Retinal pigment epithelial cell (primary cell): ENCODE measurements at regions not wholly inside any gene's neighbourhood (a gene's known extent, or its start where the extent isn't known, plus 50 kb on each side); places are given as distances from the start of the nearest gene placed in this dataset.
"Not testable (repeated sequence)": the region's sequence is repeated elsewhere in the genome, so short reads cannot be mapped to it uniquely, and the experiment has no call there.

Source experiments
- DNase-seq: peaks from one replicate; pipeline ENCODE4 v3.0.0-alpha.2; 2010; ENCODE audit warnings: low read depth
- H3K4me3 ChIP-seq: 2 replicates; pipeline ENCODE4 v1.5.1; 2011; ENCODE audit warnings: mild to moderate bottlenecking, low read length, control low read depth, moderate library complexity
- TF ChIP-seq, protein P1 (sequence below): conservative IDR thresholded peaks from 2 replicates; pipeline ENCODE4 v1.5.1; 2011; ENCODE audit warnings: low read depth, low read length, control low read depth, inconsistent platforms

DNA sequence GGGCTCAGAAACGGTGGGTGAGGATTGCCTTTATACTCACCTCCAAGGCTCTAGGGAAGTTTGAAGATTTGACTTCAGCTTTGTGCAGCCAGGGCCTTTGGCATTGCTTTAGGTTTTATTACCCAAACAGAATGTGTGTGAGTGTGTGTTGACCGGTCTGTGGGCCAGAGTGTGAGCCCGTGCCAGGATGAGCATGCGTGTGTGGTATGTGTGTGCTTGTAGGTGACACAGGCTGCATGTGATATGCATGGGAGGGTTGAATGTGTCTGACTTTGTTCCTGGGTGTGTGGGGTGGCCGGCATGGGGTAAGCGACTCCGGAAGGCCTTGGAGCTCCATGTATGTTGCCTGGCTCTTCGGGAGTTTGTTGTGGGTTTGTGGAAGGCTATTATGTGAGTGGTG lies 160.5 kb downstream of the FOXD2 start:
- TF ChIP-seq, protein P1, sequence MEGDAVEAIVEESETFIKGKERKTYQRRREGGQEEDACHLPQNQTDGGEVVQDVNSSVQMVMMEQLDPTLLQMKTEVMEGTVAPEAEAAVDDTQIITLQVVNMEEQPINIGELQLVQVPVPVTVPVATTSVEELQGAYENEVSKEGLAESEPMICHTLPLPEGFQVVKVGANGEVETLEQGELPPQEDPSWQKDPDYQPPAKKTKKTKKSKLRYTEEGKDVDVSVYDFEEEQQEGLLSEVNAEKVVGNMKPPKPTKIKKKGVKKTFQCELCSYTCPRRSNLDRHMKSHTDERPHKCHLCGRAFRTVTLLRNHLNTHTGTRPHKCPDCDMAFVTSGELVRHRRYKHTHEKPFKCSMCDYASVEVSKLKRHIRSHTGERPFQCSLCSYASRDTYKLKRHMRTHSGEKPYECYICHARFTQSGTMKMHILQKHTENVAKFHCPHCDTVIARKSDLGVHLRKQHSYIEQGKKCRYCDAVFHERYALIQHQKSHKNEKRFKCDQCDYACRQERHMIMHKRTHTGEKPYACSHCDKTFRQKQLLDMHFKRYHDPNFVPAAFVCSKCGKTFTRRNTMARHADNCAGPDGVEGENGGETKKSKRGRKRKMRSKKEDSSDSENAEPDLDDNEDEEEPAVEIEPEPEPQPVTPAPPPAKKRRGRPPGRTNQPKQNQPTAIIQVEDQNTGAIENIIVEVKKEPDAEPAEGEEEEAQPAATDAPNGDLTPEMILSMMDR: no peak
- no peak overlapping the region for H3K4me3 ChIP-seq
- no peak for DNase-seq

DNA sequence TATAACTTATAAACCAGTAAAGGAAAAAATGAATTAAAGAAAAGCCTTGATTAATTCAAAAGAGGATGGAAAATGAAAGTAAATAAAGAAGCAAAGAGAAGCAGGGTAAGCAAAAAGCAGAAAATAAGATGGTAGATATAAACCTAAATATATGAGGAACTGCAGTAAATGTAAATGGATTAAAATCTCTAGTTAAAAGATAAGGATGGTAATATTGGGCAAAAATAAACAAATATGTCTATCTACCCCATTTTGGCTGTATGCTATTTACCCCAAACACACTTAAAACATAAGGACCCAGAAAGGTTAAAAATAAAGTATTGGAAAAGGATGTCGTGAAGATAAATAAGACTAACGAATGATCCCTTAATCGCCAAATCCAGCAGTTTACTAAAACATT lies 161.9 kb downstream of the FOXD2 start:
- no peak overlapping the region for H3K4me3 ChIP-seq
- TF ChIP-seq, protein P1: no peak
- DNase-seq: no peak

DNA sequence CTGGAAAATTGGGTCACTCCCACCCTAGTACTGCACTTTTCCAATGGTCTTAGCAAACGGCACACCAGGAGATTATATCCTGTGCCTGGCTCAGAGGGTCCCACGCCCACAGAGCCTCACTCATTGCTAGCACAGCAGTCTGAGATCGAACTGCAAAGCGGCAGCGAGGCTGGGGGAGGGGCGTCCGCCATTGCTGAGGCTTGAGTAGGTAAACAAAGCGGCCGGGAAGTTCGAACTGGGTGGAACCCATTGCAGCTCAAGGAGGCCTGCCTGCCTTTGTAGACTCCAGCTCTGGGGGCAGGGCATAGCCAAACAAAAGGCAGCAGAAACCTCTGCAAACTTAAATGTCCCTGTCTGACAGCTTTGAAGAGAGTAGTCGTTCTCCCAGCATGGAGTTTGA lies 164.6 kb downstream of the FOXD2 start:
- H3K4me3 ChIP-seq, DNase-seq: not testable (repeated sequence)

DNA sequence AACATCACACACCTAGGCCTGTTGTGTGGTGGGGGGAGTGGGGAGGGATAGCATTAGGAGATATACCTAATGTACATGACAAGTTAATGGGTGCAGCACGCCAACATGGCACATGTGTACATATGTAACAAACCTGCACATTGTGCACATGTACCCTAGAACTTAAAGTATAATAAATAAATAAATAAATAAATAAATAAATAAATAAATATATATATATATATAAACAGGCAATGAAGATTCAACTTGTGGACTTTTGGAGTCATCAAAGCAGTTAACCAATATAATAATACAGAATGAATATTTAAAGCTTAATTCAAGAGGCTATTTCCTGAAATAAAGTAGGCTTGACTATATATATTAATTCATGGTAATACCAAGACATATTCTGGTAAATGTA lies 167.0 kb downstream of the FOXD2 start:
- not testable (repeated sequence) for DNase-seq, H3K4me3 ChIP-seq

DNA sequence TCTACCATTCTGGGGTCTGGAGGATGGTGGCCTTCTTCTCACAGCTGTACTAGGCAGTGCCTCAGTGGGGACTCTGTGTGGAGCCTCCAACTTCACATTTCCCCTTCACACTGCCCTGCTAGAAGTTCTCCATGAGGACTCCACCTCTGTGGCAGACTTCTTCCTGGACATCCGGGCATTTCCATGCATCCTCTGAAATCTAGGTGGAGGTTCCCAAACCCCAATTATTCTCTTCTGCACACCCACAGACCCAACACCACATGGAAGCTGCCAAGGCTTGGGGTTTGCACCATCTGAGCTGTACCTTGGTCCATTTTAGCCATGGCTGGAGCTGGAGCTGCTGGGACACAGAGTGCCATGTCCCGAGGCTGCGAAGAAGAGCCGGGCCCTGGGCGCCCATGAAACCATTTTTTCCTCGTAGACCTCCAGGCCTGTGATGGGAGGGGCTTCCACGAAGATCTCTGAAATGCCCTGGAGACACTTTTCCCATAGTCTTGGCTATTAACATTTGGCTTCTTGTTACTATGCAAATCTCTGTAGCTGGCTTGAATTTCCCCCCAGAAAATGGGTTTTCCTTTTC lies 170.5 kb downstream of the FOXD2 start:
- DNase-seq: no peak
- H3K4me3 ChIP-seq: no peak overlapping the region
- TF ChIP-seq, protein P1: no peak

DNA sequence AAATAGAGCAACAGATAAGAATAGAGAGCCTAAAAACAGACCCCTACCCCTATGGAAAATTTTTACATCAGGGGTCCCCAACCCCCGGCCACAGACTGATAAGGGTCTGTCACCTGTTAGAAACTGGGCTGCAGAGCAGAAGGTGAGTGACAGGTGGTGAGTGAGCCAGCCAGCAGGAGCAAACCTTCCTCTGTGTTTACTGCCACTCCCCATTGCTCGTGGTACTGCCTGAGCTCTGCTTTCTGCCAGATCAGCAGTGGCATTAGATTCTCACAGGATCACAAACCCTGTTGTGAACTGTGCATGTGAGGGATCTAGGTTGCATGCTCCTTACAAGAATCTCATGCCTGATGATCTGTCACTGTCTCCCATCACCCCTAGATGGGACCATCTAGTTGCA lies 174.1 kb downstream of the FOXD2 start:
- H3K4me3 ChIP-seq: no peak overlapping the region
- no peak for DNase-seq
- TF ChIP-seq, protein P1: no peak

DNA sequence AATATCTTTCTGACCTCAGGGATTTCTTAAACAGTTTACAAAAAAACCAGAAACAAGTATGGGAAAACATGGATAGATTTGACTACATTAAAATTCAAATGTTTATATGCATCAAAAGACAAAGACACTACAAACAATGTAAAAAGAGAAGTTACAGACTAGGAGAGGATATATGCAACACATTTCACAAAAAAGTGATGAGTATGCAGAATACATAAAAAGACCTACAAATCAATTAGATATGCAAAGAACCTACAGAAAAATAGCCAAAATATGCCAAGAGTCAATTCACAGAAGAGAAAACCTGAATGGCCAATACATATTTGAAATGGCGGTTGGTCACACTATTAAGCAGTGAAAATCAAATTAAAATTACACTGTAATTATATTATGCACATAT lies 175.0 kb downstream of the FOXD2 start:
- TF ChIP-seq, protein P1: no peak
- H3K4me3 ChIP-seq: no peak overlapping the region

DNA sequence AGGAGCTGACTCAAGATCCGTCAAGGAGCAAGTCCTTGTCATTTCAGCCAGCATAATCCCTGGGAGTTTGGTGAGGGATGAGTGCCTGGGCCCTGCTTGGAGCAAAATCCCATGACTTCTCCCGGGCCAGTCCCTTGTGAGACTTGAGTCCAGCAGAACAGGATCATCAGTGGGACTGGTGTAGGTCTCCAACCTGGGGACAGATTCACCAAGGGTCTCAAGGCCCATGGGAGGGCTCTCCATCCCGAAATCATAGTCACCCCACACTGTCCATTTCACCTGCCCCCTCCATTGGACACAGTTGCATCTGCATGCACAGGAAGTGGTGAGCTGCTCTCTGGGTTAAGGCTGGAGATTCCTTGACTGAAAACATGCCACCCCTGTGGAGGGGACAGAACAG lies 178.2 kb downstream of the FOXD2 start:
- TF ChIP-seq, protein P1: no peak
- DNase-seq: no peak
- H3K4me3 ChIP-seq: no peak overlapping the region

More for the DNA sequence above, 175.0 kb downstream of the FOXD2 start:
- no peak for DNase-seq
